ENCODE measurements at regions not wholly inside any gene's neighbourhood (a gene's known extent, or its start where the extent isn't known, plus 50 kb on each side); places are given as distances from the start of the nearest gene placed in this dataset.

DNA sequence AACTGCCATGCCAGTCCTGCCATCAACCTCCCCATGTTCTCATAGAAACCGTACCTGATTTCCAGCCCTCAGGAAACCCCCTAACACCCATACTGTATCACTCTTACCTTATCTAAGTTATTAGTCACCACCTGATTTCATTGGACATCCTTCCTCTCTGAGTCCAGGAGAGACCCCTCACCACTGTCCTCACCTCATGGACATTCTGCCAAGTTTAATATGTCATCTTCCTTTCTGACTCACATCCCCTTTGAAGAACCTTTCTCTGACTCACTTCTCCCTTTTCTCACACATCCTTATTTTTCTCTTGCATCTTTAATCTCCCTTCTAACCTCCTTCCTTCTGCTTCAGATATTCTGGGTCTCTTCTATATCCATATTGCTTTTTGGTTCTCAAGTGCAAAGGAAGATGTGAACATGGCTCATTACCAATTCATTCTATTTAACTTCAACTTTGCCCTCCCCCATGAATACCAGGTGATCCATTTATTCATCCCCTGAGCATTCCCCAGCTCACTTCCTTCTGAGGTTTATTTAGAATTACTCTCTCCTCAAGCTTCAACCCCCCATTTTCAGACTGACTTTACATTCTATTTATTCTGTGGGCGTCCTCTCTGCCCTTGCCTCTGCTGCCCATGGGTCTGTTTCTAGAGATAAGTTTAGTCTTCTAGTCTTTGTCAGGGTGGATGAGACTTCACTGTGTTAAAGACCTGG lies 206.8 kb upstream of the ESRRG start:
- Histone ChIP-seq H4K20me1 (ENCODE audit: control insufficient read depth, insufficient read depth, low read depth, low read length) (no peaks in the 10 kb centered on the region), H3K9me3 (ENCODE audit: control insufficient read depth, insufficient read depth, low read length) (no peaks in the 10 kb centered on the region), H3K36me3 (ENCODE audit: control insufficient read depth, low read length) (no peaks in the 10 kb centered on the region), H3F3A (ENCODE audit: control insufficient read depth, insufficient read depth) (no peaks in the 10 kb centered on the region), H3K27me3 (ENCODE audit: control insufficient read depth, low read length) (no peaks in the 10 kb centered on the region), H3K4me1 (ENCODE audit: control insufficient read depth, low read length) (no peaks in the 10 kb centered on the region), H3K79me2 (ENCODE audit: control insufficient read depth, low read length) (no peaks in the 10 kb centered on the region), H3K4me2 (ENCODE audit: low read length) (no peak overlapping the region), H3K27ac (ENCODE audit: low read depth, low read length) (no peak overlapping the region), H3K4me3 (ENCODE audit: low read length) (no peak overlapping the region), H3K9me2 (replicated peaks; ENCODE audit: control insufficient read depth, low read length) (no peaks in the 10 kb centered on the region)
- TF ChIP-seq EZH2phosphoT487 (IDR thresholded peaks at IDR 0.05; ENCODE audit: borderline replicate concordance, low read length): no peak
- TF ChIP-seq, protein P1, sequence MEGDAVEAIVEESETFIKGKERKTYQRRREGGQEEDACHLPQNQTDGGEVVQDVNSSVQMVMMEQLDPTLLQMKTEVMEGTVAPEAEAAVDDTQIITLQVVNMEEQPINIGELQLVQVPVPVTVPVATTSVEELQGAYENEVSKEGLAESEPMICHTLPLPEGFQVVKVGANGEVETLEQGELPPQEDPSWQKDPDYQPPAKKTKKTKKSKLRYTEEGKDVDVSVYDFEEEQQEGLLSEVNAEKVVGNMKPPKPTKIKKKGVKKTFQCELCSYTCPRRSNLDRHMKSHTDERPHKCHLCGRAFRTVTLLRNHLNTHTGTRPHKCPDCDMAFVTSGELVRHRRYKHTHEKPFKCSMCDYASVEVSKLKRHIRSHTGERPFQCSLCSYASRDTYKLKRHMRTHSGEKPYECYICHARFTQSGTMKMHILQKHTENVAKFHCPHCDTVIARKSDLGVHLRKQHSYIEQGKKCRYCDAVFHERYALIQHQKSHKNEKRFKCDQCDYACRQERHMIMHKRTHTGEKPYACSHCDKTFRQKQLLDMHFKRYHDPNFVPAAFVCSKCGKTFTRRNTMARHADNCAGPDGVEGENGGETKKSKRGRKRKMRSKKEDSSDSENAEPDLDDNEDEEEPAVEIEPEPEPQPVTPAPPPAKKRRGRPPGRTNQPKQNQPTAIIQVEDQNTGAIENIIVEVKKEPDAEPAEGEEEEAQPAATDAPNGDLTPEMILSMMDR (IDR thresholded peaks at IDR 0.05; ENCODE audit: low read depth, low read length, poor library complexity, severe bottlenecking): no peak

GRCh38 chr1:216927633-216928032 lies 204.4 kb upstream of the ESRRG start:
- Histone ChIP-seq H3F3A (ENCODE audit: control insufficient read depth, insufficient read depth) (no peaks in the 10 kb centered on the region), H3K4me3 (ENCODE audit: low read length) (no peak overlapping the region), H3K4me2 (ENCODE audit: low read length) (no peak overlapping the region)

DNA sequence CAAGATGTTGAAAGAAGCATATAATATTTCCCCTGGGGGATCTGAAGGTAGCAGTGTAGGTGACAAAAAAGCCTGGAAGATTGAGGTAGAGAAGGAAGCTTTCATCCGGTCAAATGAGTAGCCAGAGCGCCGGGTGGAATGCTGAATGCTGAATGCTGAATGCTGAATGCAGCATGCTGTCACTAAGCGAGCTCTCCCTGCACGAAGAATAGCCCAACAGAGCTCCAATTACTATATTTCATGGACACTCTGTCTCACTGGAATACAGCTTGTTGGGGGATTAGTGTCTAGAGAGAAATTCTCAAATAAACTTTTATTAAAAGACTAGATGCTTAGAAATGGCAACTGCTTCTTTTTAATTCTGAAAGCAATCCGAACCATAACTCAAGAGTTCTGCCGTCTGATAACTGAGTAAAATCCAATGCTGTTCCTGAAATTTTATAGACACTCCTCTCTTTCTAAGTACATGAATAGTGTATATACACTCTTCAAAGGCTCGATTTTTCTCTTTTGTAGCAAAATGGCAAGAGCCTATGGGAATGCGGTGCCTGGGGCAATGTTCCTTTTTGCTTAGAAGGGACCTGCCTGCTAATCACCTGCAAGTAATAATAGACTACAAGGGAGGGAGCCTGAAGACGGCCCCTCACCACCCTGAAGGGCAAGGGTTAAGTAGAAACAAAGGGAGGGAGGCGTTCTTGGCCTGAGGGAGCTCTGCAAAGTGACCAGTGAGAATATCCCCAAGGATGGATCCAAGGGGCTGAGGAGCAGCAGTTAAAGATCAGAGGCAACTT lies 203.7 kb upstream of the ESRRG start:
- Histone ChIP-seq H3K4me2 (ENCODE audit: low read length) (no peak overlapping the region), H3K27me3 (ENCODE audit: control insufficient read depth, low read length) (no peaks in the 10 kb centered on the region)

More at GRCh38 chr1:216927633-216928032, 204.4 kb upstream of the ESRRG start:
- H3K9me2 ChIP-seq (replicated peaks; ENCODE audit: control insufficient read depth, low read length): no peaks in the 10 kb centered on the region
- no peaks in the 10 kb centered on the region for H4K20me1 ChIP-seq (ENCODE audit: control insufficient read depth, insufficient read depth, low read depth, low read length)
- H3K4me1 ChIP-seq (ENCODE audit: control insufficient read depth, low read length): no peaks in the 10 kb centered on the region
- TF ChIP-seq, protein P1 (IDR thresholded peaks at IDR 0.05; ENCODE audit: low read depth, low read length, poor library complexity, severe bottlenecking): no peak
- no peak for TF ChIP-seq EZH2phosphoT487 (IDR thresholded peaks at IDR 0.05; ENCODE audit: borderline replicate concordance, low read length)
- no peaks in the 10 kb centered on the region for H3K36me3 ChIP-seq (ENCODE audit: control insufficient read depth, low read length)
- no peaks in the 10 kb centered on the region for H3K79me2 ChIP-seq (ENCODE audit: control insufficient read depth, low read length)
- no peaks in the 10 kb centered on the region for H3K9me3 ChIP-seq (ENCODE audit: control insufficient read depth, insufficient read depth, low read length)
- no peaks in the 10 kb centered on the region for H3K27me3 ChIP-seq (ENCODE audit: control insufficient read depth, low read length)
- H3K27ac ChIP-seq (ENCODE audit: low read depth, low read length): no peak overlapping the region

More for the DNA sequence above, 203.7 kb upstream of the ESRRG start:
- Histone ChIP-seq H3K27ac (ENCODE audit: low read depth, low read length) (no peak overlapping the region), H3K36me3 (ENCODE audit: control insufficient read depth, low read length) (no peaks in the 10 kb centered on the region), H4K20me1 (ENCODE audit: control insufficient read depth, insufficient read depth, low read depth, low read length) (no peaks in the 10 kb centered on the region), H3K9me3 (ENCODE audit: control insufficient read depth, insufficient read depth, low read length) (no peaks in the 10 kb centered on the region), H3K4me1 (ENCODE audit: control insufficient read depth, low read length) (no peaks in the 10 kb centered on the region), H3F3A (ENCODE audit: control insufficient read depth, insufficient read depth) (no peaks in the 10 kb centered on the region), H3K9me2 (replicated peaks; ENCODE audit: control insufficient read depth, low read length) (no peaks in the 10 kb centered on the region), H3K4me3 (ENCODE audit: low read length) (no peak overlapping the region), H3K79me2 (ENCODE audit: control insufficient read depth, low read length) (no peaks in the 10 kb centered on the region)
- TF ChIP-seq EZH2phosphoT487 (IDR thresholded peaks at IDR 0.05; ENCODE audit: borderline replicate concordance, low read length): no peak
- TF ChIP-seq, protein P1 (IDR thresholded peaks at IDR 0.05; ENCODE audit: low read depth, low read length, poor library complexity, severe bottlenecking): no peak

All from DOHH2 (cell line).